ENCODE measurements at regions not wholly inside any gene's neighbourhood (a gene's known extent, or its start where the extent isn't known, plus 50 kb on each side); places are given as distances from the start of the nearest gene placed in this dataset.

GRCh38 chr18:78073275-78073674, 823.6 kb downstream of the GALR1 start:
- Histone ChIP-seq H3K27me3 (ENCODE audit: control insufficient read depth in 2 of 2, insufficient read depth in 2 of 2, low read length in 2 of 2) (no peaks in the 10 kb centered on the region), H3K9ac (ENCODE audit: insufficient read depth, low read length, poor library complexity, severe bottlenecking) (no peak overlapping the region), H3K4me3 (replicated peaks in 1 of 3; ENCODE audit: low read depth in 2 of 3, low read length in 3 of 3) (no peak overlapping the region), H3K4me2 (replicated peaks; ENCODE audit: extremely low read depth, low read length, poor library complexity, severe bottlenecking) (no peak overlapping the region), H3K4me1 (ENCODE audit: control insufficient read depth in 1 of 2, insufficient read depth in 2 of 2, low read length in 2 of 2) (no peaks in the 10 kb centered on the region), H3K36me3 (replicated peaks in 1 of 2; ENCODE audit: control insufficient read depth in 1 of 2, insufficient read depth in 2 of 2, low read length in 2 of 2) (no peaks in the 10 kb centered on the region), H3K27ac (ENCODE audit: low read depth in 1 of 2, low read length in 2 of 2) (no peak overlapping the region), H3K9me3 (replicated peaks in 1 of 2; ENCODE audit: control insufficient read depth in 1 of 2, insufficient read depth in 1 of 2, low read length in 2 of 2) (no peaks in the 10 kb centered on the region), H2AFZ (ENCODE audit: insufficient read depth, low read depth, low read length, poor library complexity, severe bottlenecking) (no peak overlapping the region), H3K79me2 (ENCODE audit: insufficient read depth, low read length) (no peaks in the 10 kb centered on the region), H4K20me1 (ENCODE audit: insufficient read depth, low read length) (no peaks in the 10 kb centered on the region)
- no CpG with 5 or more reads among the region's 5 CpGs for WGBS (ENCODE audit: insufficient coverage)
- Mint-ChIP-seq H3K9me3 (no peaks in the 10 kb centered on the region), H3K4me1 (no peaks in the 10 kb centered on the region), H3K36me3 (no peaks in the 10 kb centered on the region), H3K27ac (no peak overlapping the region), H3K27me3 (ENCODE audit: low read depth in 3 of 3) (peaks cover 0 to 12% (median 10%) of the 10 kb centered on the region in 3 donors), H3K4me3 (no peak overlapping the region)
- intact Hi-C loops (cut with micrococcal nuclease), result no loop called here
- TF ChIP-seq CTCF (IDR thresholded peaks at IDR 0.05), result no peak
- DNase-seq, result no peak

GRCh38 chr18:78074400-78075020, 824.9 kb downstream of the GALR1 start:
- intact Hi-C loops (cut with micrococcal nuclease), result no loop called here
- 45% methylated on average over 9 of the region's 12 CpGs for WGBS (ENCODE audit: insufficient coverage)
- Histone ChIP-seq H4K20me1 (ENCODE audit: insufficient read depth, low read length) (no peaks in the 10 kb centered on the region), H2AFZ (ENCODE audit: insufficient read depth, low read depth, low read length, poor library complexity, severe bottlenecking) (no peak overlapping the region), H3K9me3 (replicated peaks in 1 of 2; ENCODE audit: control insufficient read depth in 1 of 2, insufficient read depth in 1 of 2, low read length in 2 of 2) (no peaks in the 10 kb centered on the region), H3K4me1 (ENCODE audit: control insufficient read depth in 1 of 2, insufficient read depth in 2 of 2, low read length in 2 of 2) (no peaks in the 10 kb centered on the region), H3K4me3 (replicated peaks in 1 of 3; ENCODE audit: low read depth in 2 of 3, low read length in 3 of 3) (no peak overlapping the region), H3K27ac (ENCODE audit: low read depth in 1 of 2, low read length in 2 of 2) (no peak overlapping the region), H3K36me3 (replicated peaks in 1 of 2; ENCODE audit: control insufficient read depth in 1 of 2, insufficient read depth in 2 of 2, low read length in 2 of 2) (no peaks in the 10 kb centered on the region), H3K4me2 (replicated peaks; ENCODE audit: extremely low read depth, low read length, poor library complexity, severe bottlenecking) (no peak overlapping the region), H3K27me3 (ENCODE audit: control insufficient read depth in 2 of 2, insufficient read depth in 2 of 2, low read length in 2 of 2) (no peaks in the 10 kb centered on the region), H3K79me2 (ENCODE audit: insufficient read depth, low read length) (no peaks in the 10 kb centered on the region), H3K9ac (ENCODE audit: insufficient read depth, low read length, poor library complexity, severe bottlenecking) (no peak overlapping the region)
- DNase-seq, result no peak
- H3K27me3 Mint-ChIP-seq (ENCODE audit: low read depth in 3 of 3), result peaks cover 0 to 12% (median 10%) of the 10 kb centered on the region in 3 donors
- TF ChIP-seq CTCF (IDR thresholded peaks at IDR 0.05), result no peak
- H3K9me3 Mint-ChIP-seq, result no peaks in the 10 kb centered on the region
- H3K27ac Mint-ChIP-seq, result no peak overlapping the region
- no peaks in the 10 kb centered on the region for H3K4me1 Mint-ChIP-seq
- H3K36me3 Mint-ChIP-seq, result no peaks in the 10 kb centered on the region
- peak overlapping the region in 1 of 2 donors; percentile 8 for H3K4me3 Mint-ChIP-seq
